ENCODE measurements at regions not wholly inside any gene's neighbourhood (a gene's known extent, or its start where the extent isn't known, plus 50 kb on each side); places are given as distances from the start of the nearest gene placed in this dataset.

DNA sequence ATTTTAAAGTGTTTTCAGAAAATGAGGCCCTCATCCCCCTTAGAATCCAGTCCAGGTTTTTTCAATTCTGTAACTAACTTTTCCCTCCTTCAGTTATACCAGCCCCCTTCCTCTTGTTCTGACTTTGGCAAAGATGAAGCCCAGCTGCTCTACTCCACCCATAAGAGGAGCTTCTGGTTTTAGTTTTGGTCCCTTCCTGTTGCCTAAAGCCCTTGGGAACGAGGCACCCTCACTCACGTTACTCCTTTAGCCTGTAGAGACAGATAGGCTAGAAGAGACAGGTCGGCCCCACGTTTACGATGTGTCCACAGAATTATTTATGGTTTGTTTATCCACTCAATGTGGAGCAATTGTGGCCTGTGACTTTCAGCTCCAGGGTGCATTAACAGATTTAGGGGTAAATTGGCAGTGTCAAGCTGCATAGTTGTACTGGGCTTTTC, 454.2 kb upstream of the TNP1 start:
- no peak for TF ChIP-seq ZFX (IDR thresholded peaks at IDR 0.05; ENCODE audit: borderline replicate concordance)
- H3K27ac ChIP-seq, result no peak overlapping the region

DNA sequence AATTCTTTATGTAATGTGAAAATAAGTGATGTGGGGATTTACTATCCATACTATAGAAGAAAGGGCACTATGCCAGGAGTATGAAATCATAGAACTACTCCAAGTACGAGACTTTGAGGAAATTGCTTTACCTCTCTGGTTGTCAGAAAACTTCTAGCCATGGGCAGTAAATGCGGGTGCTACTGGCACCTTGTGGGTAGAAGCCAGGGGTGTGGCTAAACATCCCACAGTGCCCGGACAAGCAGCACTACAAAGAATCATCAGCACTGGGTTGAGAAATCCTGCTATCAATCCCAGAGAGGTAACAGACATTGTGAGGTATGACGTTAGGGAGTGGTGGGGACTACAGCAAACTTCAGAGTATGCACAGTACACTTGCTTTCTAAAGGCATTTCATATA, 453.5 kb upstream of the TNP1 start:
- TF ChIP-seq ZFX (IDR thresholded peaks at IDR 0.05; ENCODE audit: borderline replicate concordance), result no peak
- TF ChIP-seq, protein P1, sequence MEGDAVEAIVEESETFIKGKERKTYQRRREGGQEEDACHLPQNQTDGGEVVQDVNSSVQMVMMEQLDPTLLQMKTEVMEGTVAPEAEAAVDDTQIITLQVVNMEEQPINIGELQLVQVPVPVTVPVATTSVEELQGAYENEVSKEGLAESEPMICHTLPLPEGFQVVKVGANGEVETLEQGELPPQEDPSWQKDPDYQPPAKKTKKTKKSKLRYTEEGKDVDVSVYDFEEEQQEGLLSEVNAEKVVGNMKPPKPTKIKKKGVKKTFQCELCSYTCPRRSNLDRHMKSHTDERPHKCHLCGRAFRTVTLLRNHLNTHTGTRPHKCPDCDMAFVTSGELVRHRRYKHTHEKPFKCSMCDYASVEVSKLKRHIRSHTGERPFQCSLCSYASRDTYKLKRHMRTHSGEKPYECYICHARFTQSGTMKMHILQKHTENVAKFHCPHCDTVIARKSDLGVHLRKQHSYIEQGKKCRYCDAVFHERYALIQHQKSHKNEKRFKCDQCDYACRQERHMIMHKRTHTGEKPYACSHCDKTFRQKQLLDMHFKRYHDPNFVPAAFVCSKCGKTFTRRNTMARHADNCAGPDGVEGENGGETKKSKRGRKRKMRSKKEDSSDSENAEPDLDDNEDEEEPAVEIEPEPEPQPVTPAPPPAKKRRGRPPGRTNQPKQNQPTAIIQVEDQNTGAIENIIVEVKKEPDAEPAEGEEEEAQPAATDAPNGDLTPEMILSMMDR (IDR thresholded peaks at IDR 0.05), result no peak
- no peak overlapping the region for H3K27ac ChIP-seq

DNA sequence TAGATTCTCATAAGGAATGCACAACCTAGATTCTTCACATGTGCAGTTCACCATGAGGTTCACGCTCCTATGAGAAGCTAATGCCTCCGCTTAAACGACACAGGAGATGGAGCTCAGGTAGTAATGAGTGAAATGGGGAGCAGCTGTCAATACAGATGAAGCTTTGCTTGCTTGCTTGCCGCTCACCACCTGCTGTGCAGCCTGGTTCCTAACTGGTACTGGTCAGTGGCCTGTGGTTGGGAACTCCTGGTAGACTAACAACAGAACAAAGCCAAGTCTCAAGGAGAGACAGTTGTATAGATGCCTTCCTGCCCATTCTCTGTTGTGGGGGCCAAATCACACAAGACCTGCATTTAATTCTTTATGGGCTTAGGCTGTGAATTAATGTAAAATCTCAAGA, 449.2 kb upstream of the TNP1 start:
- TF ChIP-seq, protein P1 (IDR thresholded peaks at IDR 0.05), result no peak
- TF ChIP-seq ZFX (IDR thresholded peaks at IDR 0.05; ENCODE audit: borderline replicate concordance), result no peak
- H3K27ac ChIP-seq, result no peak overlapping the region

DNA sequence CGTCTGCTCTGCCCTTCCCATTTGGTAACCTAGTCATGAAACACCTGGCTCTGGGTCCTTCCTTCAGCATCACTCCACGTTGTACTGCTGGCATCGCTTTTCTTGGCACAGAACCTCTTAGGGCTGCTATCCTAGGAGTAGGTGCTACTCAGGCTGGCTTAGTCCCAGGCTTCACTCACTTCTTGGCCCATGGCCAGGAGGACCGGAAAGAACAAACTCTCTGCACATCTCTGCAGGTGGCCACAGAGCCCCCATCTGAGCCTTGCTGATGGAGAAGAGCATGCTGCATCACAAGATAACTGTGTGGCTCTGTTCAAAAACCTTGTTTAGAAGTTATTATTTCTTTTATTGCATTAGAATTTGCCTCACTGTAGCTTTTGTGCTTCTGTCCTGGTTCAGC, 447.2 kb upstream of the TNP1 start:
- no peak overlapping the region for H3K27ac ChIP-seq
- TF ChIP-seq ZFX (IDR thresholded peaks at IDR 0.05; ENCODE audit: borderline replicate concordance), result no peak
- TF ChIP-seq, protein P1 (IDR thresholded peaks at IDR 0.05), result no peak

DNA sequence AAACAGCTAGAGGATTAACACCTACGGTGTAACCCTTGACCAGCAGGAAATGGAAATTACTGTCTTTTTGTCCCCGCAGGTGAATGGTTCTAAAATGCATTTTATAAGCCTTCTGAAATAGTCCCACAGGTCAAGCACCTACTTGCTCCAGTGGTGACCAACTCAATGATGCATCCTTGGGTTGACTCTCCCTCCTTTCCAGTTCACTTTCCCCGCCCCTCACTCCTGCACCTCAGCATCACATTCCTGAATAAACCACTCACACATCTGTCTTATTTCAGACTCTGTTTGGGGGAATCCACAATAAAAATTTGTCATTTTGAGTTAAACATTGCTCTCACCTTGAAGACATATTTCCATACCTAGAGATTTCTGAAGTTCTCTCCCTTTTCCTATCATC, 446.0 kb upstream of the TNP1 start:
- no peak for TF ChIP-seq ZFX (IDR thresholded peaks at IDR 0.05; ENCODE audit: borderline replicate concordance)
- no peak overlapping the region for H3K27ac ChIP-seq

DNA sequence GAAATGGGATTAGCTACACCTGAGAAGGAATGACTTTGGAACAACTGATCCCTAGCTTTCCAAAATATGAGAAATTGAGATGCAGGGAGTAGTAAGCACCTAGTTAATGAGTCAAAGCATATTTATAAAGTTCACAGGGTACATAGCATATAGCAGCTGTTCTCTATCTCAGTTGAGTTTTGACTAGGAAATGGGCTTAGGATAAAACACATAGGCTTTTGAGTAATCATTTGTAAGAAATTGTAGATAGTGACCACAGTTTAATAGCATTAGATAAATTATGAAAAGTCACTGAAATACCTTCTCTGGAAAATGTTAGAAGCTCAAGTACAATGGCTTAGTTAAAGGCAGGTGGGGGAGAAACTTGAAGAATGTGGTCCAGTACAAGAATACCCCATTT, 444.7 kb upstream of the TNP1 start:
- TF ChIP-seq, protein P1 (IDR thresholded peaks at IDR 0.05), result no peak
- TF ChIP-seq ZFX (IDR thresholded peaks at IDR 0.05; ENCODE audit: borderline replicate concordance), result no peak

DNA sequence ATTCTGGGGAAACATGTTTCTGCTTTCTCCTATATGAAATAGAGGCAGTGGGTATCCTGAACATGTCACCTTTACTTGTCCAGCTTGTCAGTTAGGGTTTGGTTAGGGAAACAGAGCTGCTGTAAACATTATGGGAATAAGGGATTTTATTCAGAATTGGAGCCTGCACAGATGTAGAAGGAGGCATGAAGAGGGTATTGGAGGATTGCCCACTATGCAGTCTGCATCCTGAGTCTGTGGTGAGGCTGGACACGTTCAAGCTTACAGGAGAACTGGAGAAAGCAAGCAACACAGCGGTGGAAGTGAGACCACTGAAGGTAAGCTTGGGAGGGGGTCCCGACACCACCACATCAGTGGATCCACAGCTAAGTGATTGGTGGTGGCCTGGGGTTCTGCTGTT, 443.0 kb upstream of the TNP1 start:
- TF ChIP-seq ZFX (IDR thresholded peaks at IDR 0.05; ENCODE audit: borderline replicate concordance), result no peak
- TF ChIP-seq, protein P1 (IDR thresholded peaks at IDR 0.05), result no peak
- H3K27ac ChIP-seq, result no peak overlapping the region

More for the DNA sequence above, 444.7 kb upstream of the TNP1 start:
- no peak overlapping the region for H3K27ac ChIP-seq

DNA sequence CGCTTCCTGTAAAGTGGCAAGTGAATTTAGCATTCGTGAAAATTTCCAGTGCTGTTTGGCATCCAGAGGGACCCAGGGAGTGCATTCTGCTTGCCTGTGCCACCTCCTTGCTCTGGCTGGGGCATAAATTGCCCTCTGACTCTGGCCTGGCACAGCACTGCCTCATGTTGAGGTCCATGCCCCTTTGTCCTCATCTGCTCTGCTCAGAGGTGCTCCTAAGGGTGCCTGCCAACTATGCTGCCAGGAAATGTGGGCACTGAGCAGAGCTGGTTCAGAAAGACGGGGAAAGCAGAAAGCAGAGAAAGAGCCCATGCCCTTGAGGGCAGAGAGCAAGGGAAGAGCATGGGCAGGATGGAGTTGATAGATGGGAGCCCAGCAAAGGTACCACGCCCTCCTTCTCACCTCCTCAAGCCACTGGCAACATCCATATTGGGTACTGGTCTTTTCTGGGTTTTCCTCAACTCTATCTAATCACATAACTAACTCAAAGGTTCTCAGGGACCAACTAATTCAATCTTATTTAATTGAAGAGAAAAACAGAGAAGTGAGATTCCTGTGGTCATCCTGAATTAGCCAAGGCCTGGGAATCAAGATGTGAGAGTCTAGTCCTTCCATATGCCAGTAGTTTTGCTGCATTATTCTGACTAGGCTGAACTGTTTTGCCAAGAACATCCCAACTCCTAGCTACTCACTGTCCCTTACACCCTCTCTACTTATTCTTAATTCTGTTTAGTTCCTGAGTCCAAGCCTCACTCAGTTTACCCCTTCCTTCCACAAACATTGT, 441.5 kb upstream of the TNP1 start:
- no peak overlapping the region for H3K27ac ChIP-seq
- TF ChIP-seq, protein P1 (IDR thresholded peaks at IDR 0.05), result no peak
- no peak for TF ChIP-seq ZFX (IDR thresholded peaks at IDR 0.05; ENCODE audit: borderline replicate concordance)
